Smooth muscle cell (in vitro differentiated cells): ENCODE measurements at regions not wholly inside any gene's neighbourhood (a gene's known extent, or its start where the extent isn't known, plus 50 kb on each side); places are given as distances from the start of the nearest gene placed in this dataset.

Source experiments
- DNase-seq: peaks from one replicate; lab custom pipeline; 2025; ENCODE audit not compliant: unreplicated experiment; lab: John Stamatoyannopoulos, UW
- H2AFZ ChIP-seq: fragments of 200-600 bp; sonication (generic); 2 replicates; pipeline ENCODE4 v1.6.0; 2016; ENCODE audit warnings: antibody characterized with exemption, low read depth, mild to moderate bottlenecking
- H3F3A ChIP-seq: fragments of 200-600 bp; sonication (generic); 2 replicates; pipeline ENCODE4 v1.6.0; 2017; ENCODE audit warnings: antibody characterized with exemption, low read depth
- H3K27ac ChIP-seq: fragments of 200-600 bp; sonication (generic); 2 replicates; pipeline ENCODE4 v1.5.1; 2016; ENCODE audit warnings: low read depth, mild to moderate bottlenecking
- H3K27me3 ChIP-seq: fragments of 200-600 bp; sonication (generic); 2 replicates; pipeline ENCODE4 v1.6.1; 2016; ENCODE audit warnings: low read depth, mild to moderate bottlenecking
- H3K36me3 ChIP-seq: fragments of 200-600 bp; sonication (generic); 2 replicates; pipeline ENCODE4 v1.5.1; 2016; ENCODE audit warnings: low read depth
- H3K4me1 ChIP-seq: fragments of 200-600 bp; sonication (generic); 2 replicates; pipeline ENCODE4 v1.5.1; 2016; ENCODE audit warnings: low read depth
- H3K4me2 ChIP-seq: fragments of 200-600 bp; sonication (generic); 2 replicates; pipeline ENCODE4 v1.6.0; 2016; ENCODE audit warnings: mild to moderate bottlenecking
- H3K4me3 ChIP-seq: fragments of 200-600 bp; sonication (generic); 2 replicates; pipeline ENCODE4 v1.5.1; 2016; ENCODE audit warnings: mild to moderate bottlenecking
- H3K79me2 ChIP-seq: fragments of 200-600 bp; sonication (generic); 2 replicates; pipeline ENCODE4 v1.6.0; 2016; ENCODE audit warnings: low read depth, mild to moderate bottlenecking
- H3K9ac ChIP-seq: fragments of 200-600 bp; sonication (generic); 2 replicates; pipeline ENCODE4 v1.6.0; 2016; ENCODE audit warnings: low read depth
- H3K9me3 ChIP-seq: fragments of 200-600 bp; sonication (generic); replicated peaks from 2 replicates; pipeline ENCODE4 v1.5.1; 2016; ENCODE audit warnings: low read depth
- H4K20me1 ChIP-seq: fragments of 200-600 bp; sonication (generic); 2 replicates; pipeline ENCODE4 v1.6.0; 2016; ENCODE audit warnings: low read depth
- CTCF ChIP-seq: fragments of 200-600 bp; sonication (generic); IDR thresholded peaks from 2 replicates; pipeline ENCODE4 v1.5.1; 2017; ENCODE audit warnings: borderline replicate concordance, mild to moderate bottlenecking, antibody characterized with exemption; ENCODE audit not compliant: insufficient read depth, poor library complexity, severe bottlenecking
- WGBS: methylation state at CpG from one replicate; pipeline ENCODE4 v1.1.7; 2016; ENCODE audit warnings: low lambda C conversion rate; 5-methylcytosine and 5-hydroxymethylcytosine counted together

- Histone ChIP-seq H3K27me3 (no peaks in the 10 kb centered on the region), H3K4me1 (no peaks in the 10 kb centered on the region), H4K20me1 (no peaks in the 10 kb centered on the region), H3K4me2 (no peak overlapping the region), H3F3A (no peaks in the 10 kb centered on the region), H3K9me3 (no peaks in the 10 kb centered on the region), H3K4me3 (no peak overlapping the region), H3K36me3 (no peaks in the 10 kb centered on the region), H3K9ac (no peak overlapping the region), H2AFZ (no peak overlapping the region), H3K79me2 (no peaks in the 10 kb centered on the region), H3K27ac (no peak overlapping the region)
- whole genome bisulfite sequencing, result 94% methylated on average over 2 of the region's 2 CpGs
- TF ChIP-seq CTCF, result no peak
- no peak for DNase-seq
These were observed 423.2 kb upstream of the B3GALT2 start for GRCh38 chr1:193609592-193609991.

- DNase-seq, result no peak
- no peak overlapping the region for H3K9ac ChIP-seq
- H3K4me2 ChIP-seq, result no peak overlapping the region
- H3K9me3 ChIP-seq, result no peaks in the 10 kb centered on the region
- no peaks in the 10 kb centered on the region for H3F3A ChIP-seq
- no peaks in the 10 kb centered on the region for H3K4me1 ChIP-seq
- H3K36me3 ChIP-seq, result no peaks in the 10 kb centered on the region
- H3K4me3 ChIP-seq, result no peak overlapping the region
- WGBS, result 86% methylated on average over 3 of the region's 3 CpGs
- no peaks in the 10 kb centered on the region for H4K20me1 ChIP-seq
- TF ChIP-seq CTCF, result no peak
- no peak overlapping the region for H3K27ac ChIP-seq
- H3K27me3 ChIP-seq, result no peaks in the 10 kb centered on the region
- H2AFZ ChIP-seq, result no peak overlapping the region
- no peaks in the 10 kb centered on the region for H3K79me2 ChIP-seq
These were observed 421.4 kb upstream of the B3GALT2 start for GRCh38 chr1:193607787-193608186.

GRCh38 chr1:193606035-193606434, 419.6 kb upstream of the B3GALT2 start:
- 93% methylated on average over 5 of the region's 5 CpGs for WGBS
- no peaks in the 10 kb centered on the region for H3F3A ChIP-seq
- no peak for DNase-seq
- no peak overlapping the region for H3K4me3 ChIP-seq
- no peak for TF ChIP-seq CTCF
- no peaks in the 10 kb centered on the region for H3K9me3 ChIP-seq
- H3K4me2 ChIP-seq, result no peak overlapping the region
- H2AFZ ChIP-seq, result no peak overlapping the region
- H3K9ac ChIP-seq, result no peak overlapping the region
- no peaks in the 10 kb centered on the region for H4K20me1 ChIP-seq
- no peaks in the 10 kb centered on the region for H3K36me3 ChIP-seq
- no peaks in the 10 kb centered on the region for H3K27me3 ChIP-seq
- no peaks in the 10 kb centered on the region for H3K79me2 ChIP-seq
- H3K4me1 ChIP-seq, result no peaks in the 10 kb centered on the region
- H3K27ac ChIP-seq, result no peak overlapping the region

- no peak overlapping the region for H3K9ac ChIP-seq
- WGBS, result 41% methylated on average over 2 of the region's 2 CpGs
- TF ChIP-seq CTCF, result no peak
- no peak for DNase-seq
- no peak overlapping the region for H2AFZ ChIP-seq
- no peak overlapping the region for H3K27ac ChIP-seq
- no peaks in the 10 kb centered on the region for H3K4me1 ChIP-seq
- no peaks in the 10 kb centered on the region for H3K27me3 ChIP-seq
- H3K9me3 ChIP-seq, result no peaks in the 10 kb centered on the region
- H3K36me3 ChIP-seq, result no peaks in the 10 kb centered on the region
- no peaks in the 10 kb centered on the region for H4K20me1 ChIP-seq
- H3K4me3 ChIP-seq, result no peak overlapping the region
- H3F3A ChIP-seq, result no peaks in the 10 kb centered on the region
- no peak overlapping the region for H3K4me2 ChIP-seq
- no peaks in the 10 kb centered on the region for H3K79me2 ChIP-seq
These were observed 416.3 kb upstream of the B3GALT2 start for GRCh38 chr1:193602705-193603104.
